ENCODE measurements at regions not wholly inside any gene's neighbourhood (a gene's known extent, or its start where the extent isn't known, plus 50 kb on each side); places are given as distances from the start of the nearest gene placed in this dataset.

DNA sequence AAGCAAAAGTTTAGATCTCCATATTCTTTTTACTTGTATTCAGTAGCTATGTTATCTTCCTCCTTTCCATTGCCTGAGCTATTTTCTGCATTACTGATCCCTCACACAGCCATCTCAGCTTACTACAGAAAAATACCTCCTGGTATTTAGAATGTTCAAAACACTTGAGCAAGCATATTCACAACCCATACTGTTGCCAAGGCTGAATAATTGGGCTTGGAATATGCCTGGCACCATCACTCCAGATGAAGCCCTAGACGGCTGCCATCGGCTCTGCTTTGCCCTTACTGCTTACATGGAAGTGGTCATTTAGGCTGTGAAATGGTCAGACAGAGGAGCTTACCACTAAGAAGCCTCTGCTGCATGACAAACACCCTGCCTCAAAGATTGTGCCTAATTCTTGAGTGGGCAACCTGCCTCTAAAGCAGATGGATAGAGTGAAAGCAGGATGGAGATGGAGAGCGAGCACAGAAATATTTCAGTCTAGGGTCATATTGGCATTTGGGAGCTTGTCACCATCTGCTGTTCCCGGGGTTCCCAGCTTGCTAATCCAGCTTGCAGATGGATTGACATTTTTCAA, 92.5 kb upstream of the TAS2R1 start:
- H3K18ac ChIP-seq (ENCODE audit: insufficient read length, low read depth, low read length), result no peak overlapping the region
- no CpG with 5 or more reads among the region's 4 CpGs for WGBS (ENCODE audit: extremely low coverage, insufficient read length, low lambda C conversion rate)
- no peak overlapping the region for H2BK15ac ChIP-seq (ENCODE audit: low read depth, low read length)
- no peaks in the 10 kb centered on the region for H3K79me1 ChIP-seq (ENCODE audit: insufficient read depth, low read depth, low read length, poor library complexity, severe bottlenecking)
- no peak overlapping the region for H3K14ac ChIP-seq (ENCODE audit: insufficient read depth, low read length)
- H3K23ac ChIP-seq (ENCODE audit: insufficient read length, low read depth, low read length), result no peak overlapping the region
- no peak overlapping the region for H4K91ac ChIP-seq (ENCODE audit: insufficient read length, low read depth, low read length)
- H2BK120ac ChIP-seq (ENCODE audit: low read depth, low read length, poor library complexity, severe bottlenecking), result no peak overlapping the region
- H2AFZ ChIP-seq (ENCODE audit: low read length), result no peak overlapping the region
- H2BK20ac ChIP-seq (ENCODE audit: low read depth, low read length, poor library complexity, severe bottlenecking), result no peak overlapping the region
- Mint-ChIP-seq H3K4me3 (no peak overlapping the region), H3K27me3 (ENCODE audit: low read depth) (no peaks in the 10 kb centered on the region), H3K9me3 (peaks cover 0 to 3% of the 10 kb centered on the region in 2 experiments; a peak in 1 of 5 replicates), H3K36me3 (ENCODE audit: insufficient read depth in 1 of 3, low read depth in 3 of 3) (no peaks in the 10 kb centered on the region), H3K27ac (no peak overlapping the region; a peak in 1 of 7 replicates), H3K4me1 (0 out of 4 replicates have a peak, but pooled peaks cover 0 to 3% of the 10 kb centered on the region in 2 experiments)
- H3K27ac ChIP-seq (ENCODE audit: insufficient read length, low read depth, low read length), result no peak overlapping the region
- no peaks in the 10 kb centered on the region for H3K9me3 ChIP-seq (ENCODE audit: control insufficient read depth, low read depth, low read length)
- H4K20me1 ChIP-seq (ENCODE audit: control insufficient read depth, insufficient read depth, insufficient read length), result no peaks in the 10 kb centered on the region
- no peak overlapping the region for H3K9ac ChIP-seq (ENCODE audit: extremely low read depth, insufficient read length, low read length)
- H3T11ph ChIP-seq (ENCODE audit: low read length), result no peak overlapping the region
- no peaks in the 10 kb centered on the region for H3K27me3 ChIP-seq (ENCODE audit: insufficient read depth, low read length)
- no peak overlapping the region for H4K8ac ChIP-seq (replicated peaks; ENCODE audit: insufficient read length, low read depth, low read length)
- H2AK5ac ChIP-seq (ENCODE audit: insufficient read length, low read length), result no peak overlapping the region
- no peaks in the 10 kb centered on the region for H3K4me1 ChIP-seq (ENCODE audit: insufficient read depth, low read length)
- H3K4me2 ChIP-seq (ENCODE audit: insufficient read depth, insufficient read length, low read length), result no peak overlapping the region
- no peak for TF ChIP-seq CTCF (conservative IDR thresholded peaks at IDR 0.05)
- H3K79me2 ChIP-seq (ENCODE audit: insufficient read depth, low read length), result no peaks in the 10 kb centered on the region
- no peak overlapping the region for H3K4ac ChIP-seq (ENCODE audit: low read depth, low read length)
- DNase-seq, result no peak
- H3K23me2 ChIP-seq (ENCODE audit: insufficient read length, low read depth, low read length, poor library complexity, severe bottlenecking), result no peaks in the 10 kb centered on the region
- no peak overlapping the region for H2BK5ac ChIP-seq (ENCODE audit: insufficient read length, low read length)
- no peak overlapping the region for H3K56ac ChIP-seq (ENCODE audit: insufficient read length, low read depth, low read length)
- H4K5ac ChIP-seq (ENCODE audit: insufficient read length, low read depth, low read length), result no peak overlapping the region
- no peak overlapping the region for H2BK12ac ChIP-seq (ENCODE audit: insufficient read length, low read depth, low read length)
